OCI-LY1 (cell line): ENCODE measurements at regions not wholly inside any gene's neighbourhood (a gene's known extent, or its start where the extent isn't known, plus 50 kb on each side); places are given as distances from the start of the nearest gene placed in this dataset.

Source experiments
- H2AFZ ChIP-seq: fragments of 200-600 bp; sonication (generic), shearing (Covaris generic); 2 replicates; pipeline ENCODE4 v1.6.0; 2014; ENCODE audit warnings: antibody characterized with exemption, mild to moderate bottlenecking, low read length
- H3F3A ChIP-seq: fragments of 200-600 bp; sonication (generic), shearing (Covaris generic); 2 replicates; pipeline ENCODE4 v1.6.0; 2014; ENCODE audit warnings: mild to moderate bottlenecking, antibody characterized with exemption, low read length, moderate library complexity; ENCODE audit not compliant: insufficient read depth
- H3K27ac ChIP-seq: fragments of 200-600 bp; sonication (generic); 2 replicates; pipeline ENCODE4 v1.5.1; 2014; ENCODE audit warnings: low read length, mixed run types, mild to moderate bottlenecking, low read depth; ENCODE audit not compliant: poor library complexity, severe bottlenecking
- H3K27me3 ChIP-seq: fragments of 200-600 bp; sonication (generic); 2 replicates; pipeline ENCODE4 v1.6.0; 2014; ENCODE audit warnings: antibody characterized with exemption, mild to moderate bottlenecking, low read length, moderate library complexity; ENCODE audit not compliant: insufficient read depth
- H3K36me3 ChIP-seq: fragments of 200-600 bp; sonication (generic); 2 replicates; pipeline ENCODE4 v1.6.1; 2014; ENCODE audit warnings: mild to moderate bottlenecking, antibody characterized with exemption, low read length, moderate library complexity, mixed read lengths; ENCODE audit not compliant: insufficient read depth
- H3K4me1 ChIP-seq: fragments of 200-600 bp; sonication (generic); 2 replicates; pipeline ENCODE4 v1.5.1; 2014; ENCODE audit warnings: mild to moderate bottlenecking, low read length, moderate library complexity; ENCODE audit not compliant: insufficient read depth, severe bottlenecking
- H3K4me2 ChIP-seq: fragments of 200-600 bp; sonication (generic), shearing (Covaris generic); 2 replicates; pipeline ENCODE4 v1.6.1; 2014; ENCODE audit warnings: low read length
- H3K4me3 ChIP-seq: fragments of 200-600 bp; sonication (generic); 2 replicates; pipeline ENCODE4 v1.5.1; 2014; ENCODE audit warnings: low read length, low read depth, mild to moderate bottlenecking, mixed read lengths; ENCODE audit not compliant: poor library complexity, severe bottlenecking
- H3K79me2 ChIP-seq: fragments of 200-600 bp; shearing (Covaris generic); 2 replicates; pipeline ENCODE4 v1.6.1; 2016; ENCODE audit warnings: mixed run types, low read length, mixed read lengths; ENCODE audit not compliant: insufficient read depth
- H3K9ac ChIP-seq: fragments of 200-600 bp; sonication (generic), shearing (Covaris generic); 2 replicates; pipeline ENCODE4 v1.6.1; 2014; ENCODE audit warnings: mild to moderate bottlenecking, low read length, mixed read lengths
- H3K9me2 ChIP-seq: fragments of 200-600 bp; sonication (generic), shearing (Covaris generic); 2 replicates; pipeline ENCODE4 v1.6.1; 2014; ENCODE audit warnings: low read depth, mild to moderate bottlenecking, low read length, mixed read lengths
- H3K9me3 ChIP-seq: fragments of 200-600 bp; shearing (Covaris generic); 2 replicates; pipeline ENCODE4 v1.6.1; 2014; ENCODE audit warnings: low read length, mixed read lengths
- H4K20me1 ChIP-seq: fragments of 200-600 bp; sonication (generic), shearing (Covaris generic); 2 replicates; pipeline ENCODE4 v1.6.0; 2016; ENCODE audit warnings: mild to moderate bottlenecking, low read length; ENCODE audit not compliant: insufficient read depth
- CTCF ChIP-seq: fragments of 200-600 bp; sonication (generic), shearing (Covaris generic); IDR thresholded peaks from 2 replicates; pipeline ENCODE4 v1.5.1; 2017; ENCODE audit warnings: mild to moderate bottlenecking, antibody characterized with exemption, low read length, moderate library complexity, mixed read lengths
- EZH2 ChIP-seq: fragments of 200-600 bp; sonication (generic), shearing (Covaris generic); IDR thresholded peaks from 2 replicates; pipeline ENCODE4 v1.8.0; 2017; ENCODE audit warnings: borderline replicate concordance, mixed run types, mild to moderate bottlenecking, antibody characterized with exemption, low read length, moderate library complexity, mixed read lengths

- Histone ChIP-seq H3K4me1 (no peaks in the 10 kb centered on the region), H3K36me3 (no peaks in the 10 kb centered on the region), H3K9me3 (no peaks in the 10 kb centered on the region), H2AFZ (no peak overlapping the region), H3K9me2 (no peaks in the 10 kb centered on the region), H3K9ac (no peak overlapping the region), H3K27me3 (no peaks in the 10 kb centered on the region), H3K4me3 (no peak overlapping the region), H3F3A (no peaks in the 10 kb centered on the region), H3K27ac (no peak overlapping the region), H3K79me2 (no peaks in the 10 kb centered on the region), H4K20me1 (no peaks in the 10 kb centered on the region), H3K4me2 (no peak overlapping the region)
- TF ChIP-seq EZH2, result no peak
- TF ChIP-seq CTCF, result no peak
These were observed 755.9 kb downstream of the PCDH19 start for GRCh38 chrX:99654188-99654587.

DNA sequence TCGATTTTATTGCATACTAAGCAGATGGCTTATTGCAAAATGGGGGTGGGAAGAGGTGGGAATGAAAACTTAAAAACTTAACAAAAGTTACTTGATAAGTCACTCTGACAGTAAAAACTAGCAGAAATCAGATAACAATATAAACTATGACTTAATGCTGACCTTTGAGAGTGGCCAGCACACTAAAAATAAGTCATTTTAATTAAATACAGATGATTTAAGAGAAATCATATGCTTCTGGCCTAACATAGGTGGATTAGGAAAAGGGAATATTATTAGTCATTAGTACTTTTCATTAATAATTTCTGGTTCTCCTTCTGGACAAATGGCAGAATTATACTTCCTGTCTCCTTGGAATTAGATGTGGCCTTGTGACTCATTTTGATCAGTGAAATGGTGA, 756.7 kb downstream of the PCDH19 start:
- H3K9ac ChIP-seq, result no peak overlapping the region
- no peaks in the 10 kb centered on the region for H3K9me3 ChIP-seq
- H3K27ac ChIP-seq, result no peak overlapping the region
- H2AFZ ChIP-seq, result no peak overlapping the region
- TF ChIP-seq EZH2 (no peak), CTCF (no peak)
- H3K4me2 ChIP-seq, result no peak overlapping the region
- no peaks in the 10 kb centered on the region for H3K9me2 ChIP-seq
- H4K20me1 ChIP-seq, result no peaks in the 10 kb centered on the region
- H3K79me2 ChIP-seq, result no peaks in the 10 kb centered on the region
- no peak overlapping the region for H3K4me3 ChIP-seq
- H3F3A ChIP-seq, result no peaks in the 10 kb centered on the region
- no peaks in the 10 kb centered on the region for H3K4me1 ChIP-seq
- no peaks in the 10 kb centered on the region for H3K36me3 ChIP-seq
- no peaks in the 10 kb centered on the region for H3K27me3 ChIP-seq

DNA sequence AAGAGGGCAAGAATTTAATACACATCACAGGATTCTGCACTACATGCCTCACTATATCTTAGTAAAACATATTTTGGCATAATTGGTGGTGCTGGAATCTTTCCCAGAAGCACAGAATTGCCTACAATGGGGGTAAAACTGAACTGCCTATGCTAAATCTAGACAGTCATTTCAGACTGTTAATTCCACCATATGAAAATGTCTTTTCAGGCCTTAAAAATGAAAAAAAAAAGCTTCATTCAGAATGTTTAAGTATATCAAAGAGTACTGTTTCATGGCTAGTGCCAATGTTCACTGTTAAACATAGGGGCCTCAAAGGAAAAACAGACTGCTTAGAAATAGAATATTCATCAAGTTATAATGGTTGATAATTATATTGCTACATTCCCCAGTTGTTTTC, 797.0 kb downstream of the PCDH19 start:
- H3K4me2 ChIP-seq, result no peak overlapping the region
- H3K9me2 ChIP-seq, result no peaks in the 10 kb centered on the region
- no peak for TF ChIP-seq CTCF
- no peak for TF ChIP-seq EZH2
- H4K20me1 ChIP-seq, result no peaks in the 10 kb centered on the region
- H3K27ac ChIP-seq, result no peak overlapping the region
- H3K4me3 ChIP-seq, result no peak overlapping the region
- H3F3A ChIP-seq, result no peaks in the 10 kb centered on the region
- no peaks in the 10 kb centered on the region for H3K9me3 ChIP-seq
- H3K4me1 ChIP-seq, result no peaks in the 10 kb centered on the region
- no peaks in the 10 kb centered on the region for H3K27me3 ChIP-seq
- no peaks in the 10 kb centered on the region for H3K36me3 ChIP-seq
- H3K79me2 ChIP-seq, result no peaks in the 10 kb centered on the region
- H3K9ac ChIP-seq, result no peak overlapping the region
- no peak overlapping the region for H2AFZ ChIP-seq
